A673 (cell line): ENCODE measurements at regions not wholly inside any gene's neighbourhood (a gene's known extent, or its start where the extent isn't known, plus 50 kb on each side); places are given as distances from the start of the nearest gene placed in this dataset.

Experiments used
- BruUV-seq: library from RNA; stranded (reverse); fragments of 400-500 nt; replicated peaks from 2 replicates; lab custom pipeline; 2021; lab: Mats Ljungman, UMichigan
- CTCF ChIA-PET: fragments of 300-600 bp; sonication (Branson Sonifier 250); formaldehyde crosslinking; loops from one replicate; lab custom pipeline; 2022; ENCODE audit warnings: antibody characterized with exemption; lab: Charles Lee
- POLR2A ChIA-PET: fragments of 300-600 bp; sonication (Branson Sonifier 250); formaldehyde crosslinking; loops from one replicate; lab custom pipeline; 2022; ENCODE audit warnings: antibody characterized with exemption; ENCODE audit not compliant: low non-redundant PET; lab: Charles Lee
- DNase-seq: peaks from one replicate; pipeline ENCODE4 v3.0.0-alpha.2; 2015; ENCODE audit warnings: low spot score
- H3K27ac ChIP-seq: fragments of 200-600 bp; sonication (generic); 2 replicates; pipeline ENCODE4 v1.5.1; 2016; ENCODE audit warnings: mixed run types, low read depth, mild to moderate bottlenecking, mixed read lengths, antibody characterized with exemption, low read length; ENCODE audit not compliant: poor library complexity, severe bottlenecking
- H3K27me3 ChIP-seq: fragments of 200-600 bp; sonication (generic); replicated peaks from 2 replicates; pipeline ENCODE4 v1.6.1; 2017; ENCODE audit warnings: mixed run types, low read depth, mild to moderate bottlenecking, mixed read lengths, antibody characterized with exemption, low read length; ENCODE audit not compliant: insufficient read depth, poor library complexity
- H3K36me3 ChIP-seq: fragments of 200-600 bp; sonication (generic); 2 replicates; pipeline ENCODE4 v1.6.1; 2016; ENCODE audit warnings: mixed run types, mild to moderate bottlenecking, mixed read lengths, antibody characterized with exemption, low read length; ENCODE audit not compliant: insufficient read depth, poor library complexity, severe bottlenecking
- H3K4me1 ChIP-seq: fragments of 200-600 bp; sonication (generic); 2 replicates; pipeline ENCODE4 v1.6.1; 2017; ENCODE audit warnings: mixed run types, mild to moderate bottlenecking, mixed read lengths, antibody characterized with exemption, low read length; ENCODE audit not compliant: insufficient read depth, poor library complexity, severe bottlenecking
- H3K4me3 ChIP-seq: fragments of 200-600 bp; sonication (generic); 2 replicates; pipeline ENCODE4 v1.5.1; 2016; ENCODE audit warnings: low read depth, mixed run types, mild to moderate bottlenecking, mixed read lengths, low read length; ENCODE audit not compliant: poor library complexity, severe bottlenecking
- H3K9me3 ChIP-seq: fragments of 200-600 bp; sonication (generic); 2 replicates; pipeline ENCODE4 v1.6.1; 2016; ENCODE audit warnings: mixed run types, low read depth, mild to moderate bottlenecking, mixed read lengths, antibody characterized with exemption, low read length; ENCODE audit not compliant: poor library complexity, severe bottlenecking
- CTCF ChIP-seq: fragments of 300-800, 200-600 bp; sonication (generic); conservative IDR thresholded peaks from 2 replicates; pipeline ENCODE4 v1.5.1; 2017; ENCODE audit warnings: low read depth, mild to moderate bottlenecking, antibody characterized with exemption, low read length, moderate library complexity, mixed read lengths
- EZH2 ChIP-seq: fragments of 200-600 bp; sonication (generic); IDR thresholded peaks from 2 replicates; pipeline ENCODE4 v1.6.1; 2017; ENCODE audit warnings: borderline replicate concordance, low read depth, mild to moderate bottlenecking, mixed read lengths, antibody characterized with exemption, low read length; ENCODE audit not compliant: poor library complexity, severe bottlenecking
- intact Hi-C: fragments of 100-400 bp; cut with micrococcal nuclease; formaldehyde crosslinking; loops from one replicate; pipeline ENCODE4 v1.10.0; 2022; ENCODE audit not compliant: unreplicated experiment

- intact Hi-C loops: no loop called here
- H3K9me3 ChIP-seq: no peaks in the 10 kb centered on the region
- no peak overlapping the region for H3K27ac ChIP-seq
- ChIA-PET POLR2A (no interaction called here), CTCF (no interaction called here)
- no TSS peak for BruUV-seq
- DNase-seq: no peak
- no peaks in the 10 kb centered on the region for H3K4me1 ChIP-seq
- no peaks in the 10 kb centered on the region for H3K36me3 ChIP-seq
- no peak overlapping the region for H3K4me3 ChIP-seq
- H3K27me3 ChIP-seq: peaks cover 3% of the 10 kb centered on the region
- TF ChIP-seq EZH2: no peak
- TF ChIP-seq CTCF: no peak
These were observed 110.2 kb upstream of the LHX1 start for GRCh38 chr17:36827081-36827480.

- ChIA-PET CTCF (no interaction called here), POLR2A (no interaction called here)
- Histone ChIP-seq H3K27ac (no peak overlapping the region), H3K9me3 (no peaks in the 10 kb centered on the region), H3K4me3 (no peak overlapping the region), H3K36me3 (no peaks in the 10 kb centered on the region), H3K27me3 (peaks cover 3% of the 10 kb centered on the region), H3K4me1 (no peaks in the 10 kb centered on the region)
- BruUV-seq: no TSS peak
- DNase-seq: no peak
- no peak for TF ChIP-seq CTCF
- no peak for TF ChIP-seq EZH2
- intact Hi-C loops: no loop called here
These were observed 107.6 kb upstream of the LHX1 start for GRCh38 chr17:36829676-36830075.

GRCh38 chr17:36833279-36833678, 104.0 kb upstream of the LHX1 start:
- POLR2A ChIA-PET: no interaction called here
- no TSS peak for BruUV-seq
- TF ChIP-seq CTCF: no peak
- no peak for TF ChIP-seq EZH2
- CTCF ChIA-PET: no interaction called here
- intact Hi-C loops: no loop called here
- Histone ChIP-seq H3K4me3 (no peak overlapping the region), H3K27ac (no peak overlapping the region), H3K36me3 (no peaks in the 10 kb centered on the region), H3K4me1 (no peaks in the 10 kb centered on the region), H3K9me3 (no peaks in the 10 kb centered on the region), H3K27me3 (no peaks in the 10 kb centered on the region)
- no peak for DNase-seq
